ENCODE measurements at regions not wholly inside any gene's neighbourhood (a gene's known extent, or its start where the extent isn't known, plus 50 kb on each side); places are given as distances from the start of the nearest gene placed in this dataset.
"Not testable (repeated sequence)": the region's sequence is repeated elsewhere in the genome, so short reads cannot be mapped to it uniquely, and the experiment has no call there.

DNA sequence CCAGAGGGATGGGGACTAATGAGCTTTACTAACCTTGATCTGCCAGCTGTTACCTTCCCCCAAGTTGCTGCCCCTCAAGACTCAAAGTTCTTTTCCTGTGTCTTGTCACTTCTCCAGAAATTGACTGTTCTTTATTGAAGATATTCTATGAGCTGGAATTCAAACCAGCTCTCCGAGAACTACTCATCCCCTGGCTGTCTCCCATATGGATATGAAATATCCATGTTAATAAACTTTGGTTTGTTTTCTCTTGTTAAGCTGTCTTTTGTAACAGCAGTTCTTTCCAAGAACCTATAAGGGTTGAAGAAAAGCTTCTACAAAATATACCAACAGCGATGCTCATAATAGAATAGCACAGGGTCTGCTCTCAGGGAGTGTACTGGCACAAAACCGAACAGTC is 77.0 kb downstream of the CAMK2N1 start:
- no peaks in the 10 kb centered on the region for H3K27me3 ChIP-seq
- intact Hi-C loops (cut with DNase I), result no loop called here
- WGBS, 3 donors, result 71 to 85% (median 77%) methylated on average over 3 of the region's 3 CpGs

DNA sequence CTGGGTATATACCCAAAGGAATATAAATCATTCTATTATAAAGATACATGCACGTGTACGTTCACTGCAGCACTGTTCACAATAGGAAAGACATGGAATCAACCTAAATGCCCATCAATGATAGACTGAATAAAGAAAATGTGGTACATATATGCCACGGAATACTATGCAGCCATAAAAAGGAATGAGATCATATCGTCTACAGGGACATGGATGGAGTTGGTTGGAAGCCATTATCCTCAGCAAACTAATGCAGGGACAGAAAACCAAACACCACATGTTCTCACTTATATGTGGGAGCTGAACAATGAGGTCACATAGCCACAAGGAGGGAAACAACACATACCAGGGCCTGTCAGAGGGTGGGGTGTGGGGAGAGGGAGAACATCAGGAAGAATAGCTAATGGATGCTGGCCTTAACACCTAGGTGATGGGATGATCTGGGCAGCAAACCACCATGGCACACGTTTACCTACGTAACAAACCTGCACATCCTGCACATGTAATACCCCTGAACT is 77.8 kb downstream of the CAMK2N1 start:
- DNase-seq; H3K4me3 ChIP-seq; H3K27me3 ChIP-seq; H3K36me3 ChIP-seq; H3K4me1 ChIP-seq (ENCODE audit: insufficient read depth); H3K27ac ChIP-seq; H3K9me3 ChIP-seq; intact Hi-C loops (cut with DNase I): not testable (repeated sequence)
- WGBS, 3 donors, result 63 to 78% (median 73%) methylated on average over 6 of the region's 6 CpGs

More for the DNA sequence above, 77.0 kb downstream of the CAMK2N1 start:
- no peak for TF ChIP-seq EP300 (IDR thresholded peaks at IDR 0.05)
- no peak for TF ChIP-seq POLR2A (IDR thresholded peaks at IDR 0.05)
- no peak for TF ChIP-seq CTCF (IDR thresholded peaks at IDR 0.05)
- Histone ChIP-seq H3K9me3 (no peaks in the 10 kb centered on the region), H3K27ac (no peak overlapping the region), H3K4me1 (ENCODE audit: insufficient read depth) (no peaks in the 10 kb centered on the region), H3K4me3 (no peak overlapping the region), H3K36me3 (no peaks in the 10 kb centered on the region)
- no peak for DNase-seq

GRCh38 chr1:20405893-20406604 is 80.0 kb downstream of the CAMK2N1 start:
- intact Hi-C loops (cut with DNase I), result no loop called here
- H3K27me3 ChIP-seq, result no peaks in the 10 kb centered on the region
- H3K27ac ChIP-seq, result no peak overlapping the region
- WGBS, 3 donors, result 24 to 31% (median 29%) methylated on average over 11 of the region's 11 CpGs
- no peak for DNase-seq
- TF ChIP-seq EP300 (IDR thresholded peaks at IDR 0.05), result no peak
- no peaks in the 10 kb centered on the region for H3K9me3 ChIP-seq
- H3K36me3 ChIP-seq, result no peaks in the 10 kb centered on the region
- no peaks in the 10 kb centered on the region for H3K4me1 ChIP-seq (ENCODE audit: insufficient read depth)
- no peak overlapping the region for H3K4me3 ChIP-seq

GRCh38 chr1:20405051-20405754 is 80.8 kb downstream of the CAMK2N1 start:
- H3K27ac ChIP-seq, result no peak overlapping the region
- no peaks in the 10 kb centered on the region for H3K36me3 ChIP-seq
- no peak overlapping the region for H3K4me3 ChIP-seq
- H3K27me3 ChIP-seq, result no peaks in the 10 kb centered on the region
- H3K9me3 ChIP-seq, result no peaks in the 10 kb centered on the region
- 79 to 88% (median 82%) methylated on average over 13 of the region's 13 CpGs for WGBS, 3 donors
- no peak for DNase-seq
- no peaks in the 10 kb centered on the region for H3K4me1 ChIP-seq (ENCODE audit: insufficient read depth)
- TF ChIP-seq POLR2A (IDR thresholded peaks at IDR 0.05) (no peak), CTCF (IDR thresholded peaks at IDR 0.05) (no peak), EP300 (IDR thresholded peaks at IDR 0.05) (no peak)
- intact Hi-C loops (cut with DNase I), result no loop called here
